Astrocyte (in vitro differentiated cells and primary cell): ENCODE measurements at regions not wholly inside any gene's neighbourhood (a gene's known extent, or its start where the extent isn't known, plus 50 kb on each side); places are given as distances from the start of the nearest gene placed in this dataset.

Experiments used
- CTCF ChIP-seq: IDR thresholded peaks from 2 replicates; pipeline ENCODE4 v1.5.1; 2011; ENCODE audit warnings: low read depth, mild to moderate bottlenecking, inconsistent platforms, low read length, moderate library complexity; ENCODE audit not compliant: insufficient read depth
- EZH2 ChIP-seq: IDR thresholded peaks from 2 replicates; pipeline ENCODE4 v1.6.1; 2012; ENCODE audit warnings: mild to moderate bottlenecking, low read length, inconsistent platforms; ENCODE audit not compliant: insufficient read depth

- no peak for TF ChIP-seq CTCF
- no peak for TF ChIP-seq EZH2
Measured at GRCh38 chr4:161186750-161187149, 977.0 kb downstream of the FSTL5 start.
